ENCODE measurements at regions not wholly inside any gene's neighbourhood (a gene's known extent, or its start where the extent isn't known, plus 50 kb on each side); places are given as distances from the start of the nearest gene placed in this dataset.
"Not testable (repeated sequence)": the region's sequence is repeated elsewhere in the genome, so short reads cannot be mapped to it uniquely, and the experiment has no call there.

GRCh38 chr14:84490081-84490480 is 1039.9 kb upstream of the FLRT2 start:
- H3K79me2 ChIP-seq (ENCODE audit: insufficient read depth, low read length), result no peaks in the 10 kb centered on the region
- H3K9me3 ChIP-seq (ENCODE audit: insufficient read depth, low read length, severe bottlenecking), result peaks cover 2% of the 10 kb centered on the region
- no peaks in the 10 kb centered on the region for H3K27me3 ChIP-seq (ENCODE audit: insufficient read depth, low read length, poor library complexity)
- no peak overlapping the region for H3K27ac ChIP-seq (ENCODE audit: low read length)
- no peaks in the 10 kb centered on the region for H3K36me3 ChIP-seq (ENCODE audit: insufficient read depth, low read length)
- no peak for DNase-seq
- ATAC-seq (ENCODE audit: insufficient read depth, low read depth), result no peak
- H3K9ac ChIP-seq (ENCODE audit: low read depth, low read length), result no peak overlapping the region
- no peaks in the 10 kb centered on the region for H3K4me1 ChIP-seq (ENCODE audit: insufficient read depth, low read length)
- no peaks in the 10 kb centered on the region for H4K20me1 ChIP-seq (ENCODE audit: insufficient read depth, low read length)
- TF ChIP-seq CTCF (IDR thresholded peaks at IDR 0.05; ENCODE audit: borderline replicate concordance, extremely low read depth, low read length, poor library complexity, severe bottlenecking) (no peak), EZH2 (IDR thresholded peaks at IDR 0.05; ENCODE audit: borderline replicate concordance, low read depth, low read length, severe bottlenecking) (no peak)
- H3K4me2 ChIP-seq (ENCODE audit: insufficient read depth, low read length), result no peak overlapping the region
- H3K4me3 ChIP-seq (ENCODE audit: low read depth in 1 of 2, low read length in 2 of 2), result no peak overlapping the region
- H2AFZ ChIP-seq (ENCODE audit: low read depth, low read length), result no peak overlapping the region

- DNase-seq (no peak), ATAC-seq (ENCODE audit: insufficient read depth, low read depth) (no peak)
- Histone ChIP-seq H3K9ac (ENCODE audit: low read depth, low read length) (no peak overlapping the region), H3K4me2 (ENCODE audit: insufficient read depth, low read length) (no peak overlapping the region), H3K27me3 (ENCODE audit: insufficient read depth, low read length, poor library complexity) (no peaks in the 10 kb centered on the region), H3K79me2 (ENCODE audit: insufficient read depth, low read length) (no peaks in the 10 kb centered on the region), H3K36me3 (ENCODE audit: insufficient read depth, low read length) (no peaks in the 10 kb centered on the region), H3K4me3 (ENCODE audit: low read depth in 1 of 2, low read length in 2 of 2) (no peak overlapping the region), H3K9me3 (ENCODE audit: insufficient read depth, low read length, severe bottlenecking) (no peaks in the 10 kb centered on the region), H4K20me1 (ENCODE audit: insufficient read depth, low read length) (no peaks in the 10 kb centered on the region), H2AFZ (ENCODE audit: low read depth, low read length) (no peak overlapping the region), H3K4me1 (ENCODE audit: insufficient read depth, low read length) (no peaks in the 10 kb centered on the region), H3K27ac (ENCODE audit: low read length) (no peak overlapping the region)
- TF ChIP-seq CTCF (IDR thresholded peaks at IDR 0.05; ENCODE audit: borderline replicate concordance, extremely low read depth, low read length, poor library complexity, severe bottlenecking), result no peak
- TF ChIP-seq EZH2 (IDR thresholded peaks at IDR 0.05; ENCODE audit: borderline replicate concordance, low read depth, low read length, severe bottlenecking), result no peak
These were observed 1037.3 kb upstream of the FLRT2 start for GRCh38 chr14:84492685-84493084.

- Histone ChIP-seq H3K4me2 (ENCODE audit: insufficient read depth, low read length) (no peak overlapping the region), H3K9ac (ENCODE audit: low read depth, low read length) (no peak overlapping the region), H2AFZ (ENCODE audit: low read depth, low read length) (no peak overlapping the region), H3K27me3 (ENCODE audit: insufficient read depth, low read length, poor library complexity) (no peaks in the 10 kb centered on the region), H3K79me2 (ENCODE audit: insufficient read depth, low read length) (no peaks in the 10 kb centered on the region), H3K27ac (ENCODE audit: low read length) (no peak overlapping the region), H3K9me3 (ENCODE audit: insufficient read depth, low read length, severe bottlenecking) (no peaks in the 10 kb centered on the region), H3K36me3 (ENCODE audit: insufficient read depth, low read length) (no peaks in the 10 kb centered on the region), H3K4me1 (ENCODE audit: insufficient read depth, low read length) (no peaks in the 10 kb centered on the region), H3K4me3 (ENCODE audit: low read depth in 1 of 2, low read length in 2 of 2) (no peak overlapping the region), H4K20me1 (ENCODE audit: insufficient read depth, low read length) (no peaks in the 10 kb centered on the region)
- no peak for TF ChIP-seq CTCF (IDR thresholded peaks at IDR 0.05; ENCODE audit: borderline replicate concordance, extremely low read depth, low read length, poor library complexity, severe bottlenecking)
- TF ChIP-seq EZH2 (IDR thresholded peaks at IDR 0.05; ENCODE audit: borderline replicate concordance, low read depth, low read length, severe bottlenecking), result no peak
- ATAC-seq (ENCODE audit: insufficient read depth, low read depth) (no peak), DNase-seq (no peak)
These were observed 1036.2 kb upstream of the FLRT2 start for GRCh38 chr14:84493779-84494178.

GRCh38 chr14:84496677-84497076 is 1033.3 kb upstream of the FLRT2 start:
- Histone ChIP-seq H2AFZ (ENCODE audit: low read depth, low read length) (no peak overlapping the region), H3K79me2 (ENCODE audit: insufficient read depth, low read length) (no peaks in the 10 kb centered on the region), H4K20me1 (ENCODE audit: insufficient read depth, low read length) (no peaks in the 10 kb centered on the region), H3K9ac (ENCODE audit: low read depth, low read length) (no peak overlapping the region), H3K27ac (ENCODE audit: low read length) (no peak overlapping the region), H3K27me3 (ENCODE audit: insufficient read depth, low read length, poor library complexity) (no peaks in the 10 kb centered on the region), H3K4me1 (ENCODE audit: insufficient read depth, low read length) (no peaks in the 10 kb centered on the region), H3K4me2 (ENCODE audit: insufficient read depth, low read length) (no peak overlapping the region), H3K36me3 (ENCODE audit: insufficient read depth, low read length) (no peaks in the 10 kb centered on the region), H3K4me3 (ENCODE audit: low read depth in 1 of 2, low read length in 2 of 2) (no peak overlapping the region), H3K9me3 (ENCODE audit: insufficient read depth, low read length, severe bottlenecking) (no peaks in the 10 kb centered on the region)
- TF ChIP-seq CTCF (IDR thresholded peaks at IDR 0.05; ENCODE audit: borderline replicate concordance, extremely low read depth, low read length, poor library complexity, severe bottlenecking) (no peak), EZH2 (IDR thresholded peaks at IDR 0.05; ENCODE audit: borderline replicate concordance, low read depth, low read length, severe bottlenecking) (no peak)
- no peak for ATAC-seq (ENCODE audit: insufficient read depth, low read depth)
- DNase-seq, result no peak

GRCh38 chr14:84512823-84513222 is 1017.1 kb upstream of the FLRT2 start:
- H4K20me1 ChIP-seq (ENCODE audit: insufficient read depth, low read length); H3K9me3 ChIP-seq (ENCODE audit: insufficient read depth, low read length, severe bottlenecking); H2AFZ ChIP-seq (ENCODE audit: low read depth, low read length); H3K27me3 ChIP-seq (ENCODE audit: insufficient read depth, low read length, poor library complexity); H3K36me3 ChIP-seq (ENCODE audit: insufficient read depth, low read length); DNase-seq; H3K4me3 ChIP-seq (ENCODE audit: low read depth in 1 of 2, low read length in 2 of 2); H3K79me2 ChIP-seq (ENCODE audit: insufficient read depth, low read length); H3K4me1 ChIP-seq (ENCODE audit: insufficient read depth, low read length); H3K27ac ChIP-seq (ENCODE audit: low read length); ATAC-seq (ENCODE audit: insufficient read depth, low read depth); H3K9ac ChIP-seq (ENCODE audit: low read depth, low read length); H3K4me2 ChIP-seq (ENCODE audit: insufficient read depth, low read length): not testable (repeated sequence)

All from DND-41 (cell line).